ENCODE measurements at regions not wholly inside any gene's neighbourhood (a gene's known extent, or its start where the extent isn't known, plus 50 kb on each side); places are given as distances from the start of the nearest gene placed in this dataset.

- peaks cover 3% of the 10 kb centered on the region; the same call in 1 of the 2 replicates for H3K36me3 Mint-ChIP-seq
- H3K4me1 Mint-ChIP-seq, result peaks cover 29% of the 10 kb centered on the region
- ChIA-PET POLR2A (interaction anchor here (0.9 to 1.2 kb wide), 2 partner anchors 10 to 23 kb away, joined by 3 read pairs; no protein-coding TSS in a partner anchor), CTCF (interaction anchor here (1.0 to 1.4 kb wide), 5 partner anchors 17 to 82 kb away, joined by 3 to 6 read pairs (median 3); partner anchors contain the start of gene SLC6A6)
- peaks cover 4% of the 10 kb centered on the region for H3K9me3 Mint-ChIP-seq
- H3K4me3 Mint-ChIP-seq, result peak overlapping the region; percentile 61
- TF ChIP-seq ELF4 (CRISPR knock-in tag; IDR thresholded peaks at IDR 0.05; ENCODE audit: low read depth) (no peak), RELA (CRISPR knock-in tag; IDR thresholded peaks at IDR 0.05; ENCODE audit: borderline replicate concordance) (no peak), STAT6 (CRISPR knock-in tag; conservative IDR thresholded peaks at IDR 0.05; ENCODE audit: low read depth) (no peak), USF1 (CRISPR knock-in tag; IDR thresholded peaks at IDR 0.05) (no peak), CBFB (CRISPR knock-in tag; IDR thresholded peaks at IDR 0.05; ENCODE audit: low read depth) (no peak)
- peaks cover 8% of the 10 kb centered on the region; the same call in 1 of the 2 replicates for H3K27me3 Mint-ChIP-seq (ENCODE audit: low read depth)
- DNase-seq (ENCODE audit: low spot score), result no peak
- H3K27ac Mint-ChIP-seq, result peak overlapping the region; percentile 58
- no peak for ATAC-seq
These were observed 82.2 kb upstream of the SLC6A6 start for GRCh38 chr3:14320219-14320618.

DNA sequence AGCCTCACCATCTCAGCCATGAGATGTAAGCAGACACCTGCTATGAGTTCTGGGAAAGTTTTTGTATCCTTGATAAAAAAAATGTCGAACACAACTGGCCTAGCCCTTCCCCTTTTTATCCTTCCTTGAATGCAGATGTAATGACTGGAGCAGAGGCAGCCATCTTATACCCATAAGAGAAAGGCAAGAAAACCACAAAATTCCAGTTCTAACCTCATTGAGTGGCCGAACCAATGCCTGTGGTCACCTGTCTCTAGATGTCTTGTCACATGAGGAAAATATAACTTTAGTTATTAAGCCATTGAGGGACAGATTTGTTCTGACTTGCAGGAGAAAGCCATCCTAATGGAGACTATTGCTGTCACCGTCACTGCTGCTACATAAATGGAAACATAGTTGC, 80.4 kb upstream of the SLC6A6 start:
- ChIA-PET CTCF (no interaction called here), POLR2A (no interaction called here)
- DNase-seq (ENCODE audit: low spot score) (no peak), ATAC-seq (no peak)
- TF ChIP-seq HMGA2 (CRISPR knock-in tag; IDR thresholded peaks at IDR 0.05), result 0 out of 2 replicates have a peak, but pooled peaks have one; percentile 2
- TF ChIP-seq ELF4 (CRISPR knock-in tag; IDR thresholded peaks at IDR 0.05; ENCODE audit: low read depth), result no peak
- no peak for TF ChIP-seq ZNF423 (CRISPR knock-in tag; IDR thresholded peaks at IDR 0.05)
- Mint-ChIP-seq H3K4me3 (no peak overlapping the region), H3K36me3 (peaks cover 3% of the 10 kb centered on the region; the same call in 1 of the 2 replicates), H3K9me3 (peaks cover 4% of the 10 kb centered on the region), H3K27ac (no peak overlapping the region), H3K27me3 (ENCODE audit: low read depth) (peaks cover 8% of the 10 kb centered on the region; the same call in 1 of the 2 replicates), H3K4me1 (peaks cover 25% of the 10 kb centered on the region)

GRCh38 chr3:14322667-14323295, 79.6 kb upstream of the SLC6A6 start:
- H3K9me3 Mint-ChIP-seq, result peaks cover 4% of the 10 kb centered on the region
- CTCF ChIA-PET, result interaction anchor here (1.0 to 2.8 kb wide), 4 partner anchors 22 to 119 kb away, joined by 3 to 8 read pairs (median 3); no protein-coding TSS in a partner anchor
- POLR2A ChIA-PET, result no interaction called here
- no peak for TF ChIP-seq USF2 (CRISPR knock-in tag; IDR thresholded peaks at IDR 0.05)
- no peak for TF ChIP-seq SMAD4 (CRISPR knock-in tag; IDR thresholded peaks at IDR 0.05)
- TF ChIP-seq PRRX2 (CRISPR knock-in tag; IDR thresholded peaks at IDR 0.05), result no peak
- no peak for TF ChIP-seq ATF6 (CRISPR knock-in tag; IDR thresholded peaks at IDR 0.05)
- TF ChIP-seq ZNF219 (CRISPR knock-in tag; IDR thresholded peaks at IDR 0.05; ENCODE audit: borderline replicate concordance), result no peak
- TF ChIP-seq TCF7 (CRISPR knock-in tag; IDR thresholded peaks at IDR 0.05; ENCODE audit: low read depth), result no peak
- TF ChIP-seq AR (CRISPR knock-in tag; IDR thresholded peaks at IDR 0.05), result no peak
- TF ChIP-seq ZNF232 (CRISPR knock-in tag; IDR thresholded peaks at IDR 0.05), result no peak
- TF ChIP-seq, protein P1, sequence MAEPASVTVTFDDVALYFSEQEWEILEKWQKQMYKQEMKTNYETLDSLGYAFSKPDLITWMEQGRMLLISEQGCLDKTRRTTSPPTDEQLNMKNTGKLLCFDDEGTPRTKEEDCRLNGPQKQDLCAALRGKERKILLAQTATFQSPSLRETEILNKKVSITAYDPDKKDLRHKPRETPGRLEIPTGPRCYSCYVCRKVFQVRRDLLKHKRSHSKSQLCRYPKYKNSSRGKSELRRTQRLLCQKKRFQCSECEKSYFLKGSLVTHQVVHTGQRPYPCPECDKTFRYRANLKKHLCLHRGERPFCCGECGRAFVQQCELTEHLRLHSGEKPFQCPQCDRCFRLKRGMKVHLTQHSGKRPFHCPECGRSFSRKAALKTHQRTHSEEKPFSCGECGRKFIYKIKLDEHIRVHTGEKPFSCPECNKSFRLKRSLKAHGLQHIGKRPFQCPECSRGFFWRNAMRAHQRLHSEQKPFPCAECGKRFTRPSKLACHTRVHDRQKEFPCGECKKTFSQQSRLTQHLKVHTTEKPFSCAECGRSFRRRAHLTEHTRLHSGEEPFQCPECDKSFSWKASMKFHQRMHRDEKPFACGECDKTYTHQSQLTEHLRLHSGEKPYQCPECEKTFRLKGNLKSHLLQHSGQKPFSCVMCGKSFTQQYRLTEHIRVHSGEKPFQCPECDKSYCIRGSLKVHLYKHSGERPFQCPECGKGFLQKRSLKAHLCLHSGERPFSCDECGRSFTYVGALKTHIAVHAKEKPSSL (CRISPR knock-in tag; conservative IDR thresholded peaks at IDR 0.05), result no peak
- no peak for TF ChIP-seq ZNF416 (CRISPR knock-in tag; IDR thresholded peaks at IDR 0.05)
- no peak for TF ChIP-seq HMGA2 (CRISPR knock-in tag; IDR thresholded peaks at IDR 0.05)
- no peak for TF ChIP-seq CREB1 (CRISPR knock-in tag; IDR thresholded peaks at IDR 0.05)
- TF ChIP-seq RELA (CRISPR knock-in tag; IDR thresholded peaks at IDR 0.05; ENCODE audit: borderline replicate concordance), result no peak

More at GRCh38 chr3:14322667-14323295, 79.6 kb upstream of the SLC6A6 start:
- no peak for DNase-seq (ENCODE audit: low spot score)
- Mint-ChIP-seq H3K4me3 (no peak overlapping the region), H3K27ac (no peak overlapping the region), H3K4me1 (peaks cover 22% of the 10 kb centered on the region), H3K36me3 (peaks cover 3% of the 10 kb centered on the region; the same call in 1 of the 2 replicates), H3K27me3 (ENCODE audit: low read depth) (peaks cover 6% of the 10 kb centered on the region; the same call in 1 of the 2 replicates)
- no peak for ATAC-seq

Data from WTC11 (cell line).